ENCODE measurements at regions not wholly inside any gene's neighbourhood (a gene's known extent, or its start where the extent isn't known, plus 50 kb on each side); places are given as distances from the start of the nearest gene placed in this dataset.

- Histone ChIP-seq H3K27me3 (no peaks in the 10 kb centered on the region), H3K36me3 (no peaks in the 10 kb centered on the region), H3K4me1 (ENCODE audit: insufficient read depth) (no peaks in the 10 kb centered on the region), H3K4me3 (no peak overlapping the region), H3K9me3 (no peaks in the 10 kb centered on the region), H3K27ac (no peak overlapping the region)
- DNase-seq: no peak
- TF ChIP-seq CTCF (IDR thresholded peaks at IDR 0.05) (no peak), EP300 (IDR thresholded peaks at IDR 0.05) (no peak), POLR2A (IDR thresholded peaks at IDR 0.05) (no peak)
- intact Hi-C loops (cut with DNase I): no loop called here
- WGBS, 3 donors: 87 to 93% (median 89%) methylated on average over 9 of the region's 9 CpGs
Observed at GRCh38 chr20:24256307-24256706, 213.1 kb upstream of the SYNDIG1 start.

- H3K36me3 ChIP-seq: no peaks in the 10 kb centered on the region
- H3K4me1 ChIP-seq (ENCODE audit: insufficient read depth): no peaks in the 10 kb centered on the region
- H3K27ac ChIP-seq: no peak overlapping the region
- H3K27me3 ChIP-seq: no peaks in the 10 kb centered on the region
- no peak overlapping the region for H3K4me3 ChIP-seq
- DNase-seq: no peak
- no peak for TF ChIP-seq CTCF (IDR thresholded peaks at IDR 0.05)
- TF ChIP-seq EP300 (IDR thresholded peaks at IDR 0.05): no peak
- TF ChIP-seq POLR2A (IDR thresholded peaks at IDR 0.05): no peak
- 83 to 88% (median 88%) methylated on average over 3 of the region's 3 CpGs for WGBS, 3 donors
- H3K9me3 ChIP-seq: no peaks in the 10 kb centered on the region
- intact Hi-C loops (cut with DNase I): no loop called here
Observed at GRCh38 chr20:24254480-24254879, 214.9 kb upstream of the SYNDIG1 start.

GRCh38 chr20:24253321-24253720 lies 216.1 kb upstream of the SYNDIG1 start:
- intact Hi-C loops (cut with DNase I): no loop called here

GRCh38 chr20:24245094-24245493 lies 224.3 kb upstream of the SYNDIG1 start:
- intact Hi-C loops (cut with DNase I): no loop called here
- TF ChIP-seq EP300 (IDR thresholded peaks at IDR 0.05) (no peak), POLR2A (IDR thresholded peaks at IDR 0.05) (no peak), CTCF (IDR thresholded peaks at IDR 0.05) (no peak)
- WGBS, 3 donors: 69 to 71% (median 70%) methylated on average over 2 of the region's 2 CpGs
- no peaks in the 10 kb centered on the region for H3K4me1 ChIP-seq (ENCODE audit: insufficient read depth)
- H3K4me3 ChIP-seq: no peak overlapping the region
- no peaks in the 10 kb centered on the region for H3K27me3 ChIP-seq
- DNase-seq: no peak
- H3K9me3 ChIP-seq: peaks cover 0 to 3% of the 10 kb centered on the region in 2 donors
- no peak overlapping the region for H3K27ac ChIP-seq
- no peaks in the 10 kb centered on the region for H3K36me3 ChIP-seq

More at GRCh38 chr20:24253321-24253720, 216.1 kb upstream of the SYNDIG1 start:
- no peak overlapping the region for H3K4me3 ChIP-seq
- H3K9me3 ChIP-seq: no peaks in the 10 kb centered on the region
- no peaks in the 10 kb centered on the region for H3K4me1 ChIP-seq (ENCODE audit: insufficient read depth)
- H3K27me3 ChIP-seq: no peaks in the 10 kb centered on the region
- DNase-seq: no peak
- no peak for TF ChIP-seq EP300 (IDR thresholded peaks at IDR 0.05)
- TF ChIP-seq CTCF (IDR thresholded peaks at IDR 0.05): no peak
- TF ChIP-seq POLR2A (IDR thresholded peaks at IDR 0.05): no peak
- 63 to 77% (median 72%) methylated on average over 6 of the region's 6 CpGs for WGBS, 3 donors
- no peak overlapping the region for H3K27ac ChIP-seq
- no peaks in the 10 kb centered on the region for H3K36me3 ChIP-seq

GRCh38 chr20:24242763-24243162 lies 226.7 kb upstream of the SYNDIG1 start:
- DNase-seq: no peak
- intact Hi-C loops (cut with DNase I): no loop called here
- H3K4me3 ChIP-seq: no peak overlapping the region
- no peaks in the 10 kb centered on the region for H3K27me3 ChIP-seq
- H3K4me1 ChIP-seq (ENCODE audit: insufficient read depth): no peaks in the 10 kb centered on the region
- H3K9me3 ChIP-seq: peaks cover 0 to 3% of the 10 kb centered on the region in 2 donors
- 85 to 87% (median 85%) methylated on average over 4 of the region's 4 CpGs for WGBS, 3 donors
- no peak for TF ChIP-seq POLR2A (IDR thresholded peaks at IDR 0.05)
- no peak for TF ChIP-seq EP300 (IDR thresholded peaks at IDR 0.05)
- TF ChIP-seq CTCF (IDR thresholded peaks at IDR 0.05): no peak
- no peaks in the 10 kb centered on the region for H3K36me3 ChIP-seq
- no peak overlapping the region for H3K27ac ChIP-seq
